Colonic mucosa (tissue), 4 donors: ENCODE measurements at regions not wholly inside any gene's neighbourhood (a gene's known extent, or its start where the extent isn't known, plus 50 kb on each side); places are given as distances from the start of the nearest gene placed in this dataset.
"Not testable (repeated sequence)": the region's sequence is repeated elsewhere in the genome, so short reads cannot be mapped to it uniquely, and the experiment has no call there.

Source experiments
- DNase-seq: peaks from one replicate; pipeline ENCODE4 v3.0.0-alpha.2; 2020
- H3K27ac ChIP-seq: fragments of 200-600 bp; one replicate; pipeline ENCODE4 v1.8.0; 2021
- H3K27me3 ChIP-seq: fragments of 200-600 bp; one replicate; pipeline ENCODE4 v1.8.0; 2021
- H3K36me3 ChIP-seq: fragments of 200-600 bp; one replicate; pipeline ENCODE4 v1.8.0; 2021
- H3K4me1 ChIP-seq: fragments of 200-600 bp; one replicate; pipeline ENCODE4 v1.8.0; 2021; ENCODE audit warnings: mild to moderate bottlenecking
- H3K4me3 ChIP-seq: fragments of 200-600 bp; one replicate; pipeline ENCODE4 v1.8.0; 2021
- H3K9ac ChIP-seq, 2 donors: one replicate each; pipeline ENCODE4 v1.7.0; 2013; ENCODE audit warnings: control low read depth in 2 of 2, low read depth in 2 of 2, low read length in 2 of 2
- H3K9me3 ChIP-seq: fragments of 200-600 bp; one replicate; pipeline ENCODE4 v1.8.0; 2021
- intact Hi-C: fragments of 100-400 bp; cut with DNase I; formaldehyde crosslinking; loops from one replicate; pipeline ENCODE4 v1.14.1; 2022
- TF ChIP-seq, protein P1 (sequence below): fragments of 200-600 bp; IDR thresholded peaks from one replicate; pipeline ENCODE4 v1.8.0; 2022; ENCODE audit warnings: antibody characterized with exemption, mild to moderate bottlenecking
- donor health status: healthy.
- donor health status: DM: no; HTN: no; CAD: no.
- donor health status: DM: no; HTN: no; CAD: no.

- H3K9ac ChIP-seq, H3K9me3 ChIP-seq, H3K27ac ChIP-seq, H3K36me3 ChIP-seq, H3K27me3 ChIP-seq, H3K4me3 ChIP-seq, H3K4me1 ChIP-seq: not testable (repeated sequence)
- TF ChIP-seq, protein P1, sequence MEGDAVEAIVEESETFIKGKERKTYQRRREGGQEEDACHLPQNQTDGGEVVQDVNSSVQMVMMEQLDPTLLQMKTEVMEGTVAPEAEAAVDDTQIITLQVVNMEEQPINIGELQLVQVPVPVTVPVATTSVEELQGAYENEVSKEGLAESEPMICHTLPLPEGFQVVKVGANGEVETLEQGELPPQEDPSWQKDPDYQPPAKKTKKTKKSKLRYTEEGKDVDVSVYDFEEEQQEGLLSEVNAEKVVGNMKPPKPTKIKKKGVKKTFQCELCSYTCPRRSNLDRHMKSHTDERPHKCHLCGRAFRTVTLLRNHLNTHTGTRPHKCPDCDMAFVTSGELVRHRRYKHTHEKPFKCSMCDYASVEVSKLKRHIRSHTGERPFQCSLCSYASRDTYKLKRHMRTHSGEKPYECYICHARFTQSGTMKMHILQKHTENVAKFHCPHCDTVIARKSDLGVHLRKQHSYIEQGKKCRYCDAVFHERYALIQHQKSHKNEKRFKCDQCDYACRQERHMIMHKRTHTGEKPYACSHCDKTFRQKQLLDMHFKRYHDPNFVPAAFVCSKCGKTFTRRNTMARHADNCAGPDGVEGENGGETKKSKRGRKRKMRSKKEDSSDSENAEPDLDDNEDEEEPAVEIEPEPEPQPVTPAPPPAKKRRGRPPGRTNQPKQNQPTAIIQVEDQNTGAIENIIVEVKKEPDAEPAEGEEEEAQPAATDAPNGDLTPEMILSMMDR, result peak; percentile 57
- intact Hi-C loops, result loop anchor here (10.0 kb wide), 1 partner anchor 240 kb away; the partner anchor contains the start of gene LINGO1
- peak; percentile 56 for DNase-seq
Observed at GRCh38 chr15:77875066-77875721, 202.3 kb downstream of the TBC1D2B start.

GRCh38 chr15:77874063-77874462 lies 203.4 kb downstream of the TBC1D2B start:
- H3K4me3 ChIP-seq, result no peak overlapping the region
- H3K27me3 ChIP-seq, result no peaks in the 10 kb centered on the region
- no peaks in the 10 kb centered on the region for H3K4me1 ChIP-seq
- no peaks in the 10 kb centered on the region for H3K36me3 ChIP-seq
- no peaks in the 10 kb centered on the region for H3K9me3 ChIP-seq
- intact Hi-C loops, result loop anchor here (10.0 kb wide), 1 partner anchor 239 kb away; the partner anchor contains the start of gene LINGO1
- no peak overlapping the region for H3K9ac ChIP-seq
- H3K27ac ChIP-seq, result no peak overlapping the region
- TF ChIP-seq, protein P1, result no peak
- no peak for DNase-seq

- H3K9me3 ChIP-seq, H3K27ac ChIP-seq, DNase-seq, H3K4me3 ChIP-seq, H3K9ac ChIP-seq, H3K27me3 ChIP-seq, H3K4me1 ChIP-seq, H3K36me3 ChIP-seq: not testable (repeated sequence)
- intact Hi-C loops, result loop anchor here (10.0 kb wide), 1 partner anchor 238 kb away; the partner anchor contains the start of gene LINGO1
Observed at GRCh38 chr15:77872521-77873425, 204.7 kb downstream of the TBC1D2B start.

- Histone ChIP-seq H3K27me3 (no peaks in the 10 kb centered on the region), H3K9ac (no peak overlapping the region), H3K27ac (no peak overlapping the region), H3K4me3 (no peak overlapping the region), H3K9me3 (no peaks in the 10 kb centered on the region), H3K4me1 (no peaks in the 10 kb centered on the region), H3K36me3 (no peaks in the 10 kb centered on the region)
- DNase-seq, result no peak
- TF ChIP-seq, protein P1, result no peak
- intact Hi-C loops, result loop anchor here (10.0 kb wide), 1 partner anchor 237 kb away; the partner anchor contains the start of gene LINGO1
Observed at GRCh38 chr15:77871852-77872371, 205.6 kb downstream of the TBC1D2B start.

GRCh38 chr15:77870195-77871065 lies 207.1 kb downstream of the TBC1D2B start:
- H3K9ac ChIP-seq, result no peak overlapping the region
- no peaks in the 10 kb centered on the region for H3K9me3 ChIP-seq
- peak; percentile 80 for DNase-seq
- intact Hi-C loops, result loop anchor here (10.0 kb wide), 1 partner anchor 236 kb away; the partner anchor contains the start of gene LINGO1
- H3K27me3 ChIP-seq, result no peaks in the 10 kb centered on the region
- TF ChIP-seq, protein P1, result peak; percentile 84
- no peaks in the 10 kb centered on the region for H3K36me3 ChIP-seq
- H3K4me3 ChIP-seq, result no peak overlapping the region
- H3K4me1 ChIP-seq, result no peaks in the 10 kb centered on the region
- no peak overlapping the region for H3K27ac ChIP-seq
